GM12878 (cell line): ENCODE measurements at regions not wholly inside any gene's neighbourhood (a gene's known extent, or its start where the extent isn't known, plus 50 kb on each side); places are given as distances from the start of the nearest gene placed in this dataset.

ENCODE experiments used
- CTCF ChIP-seq, 3 experiments: IDR thresholded peaks in 2 of 3; conservative IDR thresholded peaks in 1 of 3; 2 replicates each; pipeline ENCODE4 v1.5.1; 2011; ENCODE audit warnings: low read depth in 3 of 3, low read length in 3 of 3, mild to moderate bottlenecking in 3 of 3, control low read depth in 2 of 3, moderate library complexity in 2 of 3, inconsistent platforms in 1 of 3, mixed read lengths in 1 of 3; ENCODE audit not compliant: control insufficient read depth in 2 of 3, insufficient read depth in 1 of 3; ENCODE audit errors: extremely low read depth in 1 of 3
- IRF3 ChIP-seq: fragments of 450-650 bp; IDR thresholded peaks from 2 replicates; pipeline ENCODE4 v1.6.1; 2014; ENCODE audit warnings: mild to moderate bottlenecking

DNA sequence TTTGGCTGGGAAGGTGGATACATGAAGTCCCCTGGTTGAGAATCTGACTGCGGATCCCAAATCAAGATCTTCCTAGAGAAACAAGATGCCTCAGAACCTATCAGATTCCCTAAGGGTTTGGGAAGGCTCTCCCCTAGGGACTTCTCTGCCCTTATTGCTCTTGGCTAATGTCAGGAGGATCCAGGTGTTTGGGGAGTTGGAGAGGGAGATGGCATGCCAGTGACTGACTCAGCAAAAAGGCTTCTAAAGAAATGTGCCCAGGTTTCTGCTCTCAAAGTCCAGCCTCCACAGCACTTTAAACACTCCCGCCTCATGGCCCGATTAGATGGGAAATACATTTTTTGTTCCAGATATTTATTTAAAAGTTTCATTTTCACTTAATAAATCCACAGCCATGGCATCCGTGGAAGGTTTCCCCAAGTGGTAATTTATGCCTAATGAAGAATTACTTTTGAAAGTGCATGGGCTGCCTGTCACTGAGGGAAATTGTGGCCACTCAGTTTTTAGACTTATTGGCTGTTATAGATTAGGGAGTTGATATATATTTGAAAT is 156.4 kb downstream of the OSR1 start:
- no peak for TF ChIP-seq CTCF (IDR thresholded peaks at IDR 0.05 in 2 of 3, conservative IDR thresholded peaks at IDR 0.05 in 1 of 3; ENCODE audit: control insufficient read depth in 2 of 3, extremely low read depth in 1 of 3, insufficient read depth in 1 of 3, low read depth in 3 of 3, low read length in 3 of 3)
- TF ChIP-seq IRF3: no peak
